Stimulated activated CD4-positive, alpha-beta T cell treated with anti-CD3 and anti-CD28 coated beads, Interleukin-1b, Interleukin-23, amount 100 ng/mL, for 24 hours (primary cell): ENCODE measurements at regions not wholly inside any gene's neighbourhood (a gene's known extent, or its start where the extent isn't known, plus 50 kb on each side); places are given as distances from the start of the nearest gene placed in this dataset.

ENCODE experiments used
- DNase-seq, 4 experiments: peaks; one replicate each; pipeline ENCODE4 v3.0.0-alpha.2; 2020; ENCODE audit warnings: low read depth in 4 of 4, low spot score in 1 of 4

DNA sequence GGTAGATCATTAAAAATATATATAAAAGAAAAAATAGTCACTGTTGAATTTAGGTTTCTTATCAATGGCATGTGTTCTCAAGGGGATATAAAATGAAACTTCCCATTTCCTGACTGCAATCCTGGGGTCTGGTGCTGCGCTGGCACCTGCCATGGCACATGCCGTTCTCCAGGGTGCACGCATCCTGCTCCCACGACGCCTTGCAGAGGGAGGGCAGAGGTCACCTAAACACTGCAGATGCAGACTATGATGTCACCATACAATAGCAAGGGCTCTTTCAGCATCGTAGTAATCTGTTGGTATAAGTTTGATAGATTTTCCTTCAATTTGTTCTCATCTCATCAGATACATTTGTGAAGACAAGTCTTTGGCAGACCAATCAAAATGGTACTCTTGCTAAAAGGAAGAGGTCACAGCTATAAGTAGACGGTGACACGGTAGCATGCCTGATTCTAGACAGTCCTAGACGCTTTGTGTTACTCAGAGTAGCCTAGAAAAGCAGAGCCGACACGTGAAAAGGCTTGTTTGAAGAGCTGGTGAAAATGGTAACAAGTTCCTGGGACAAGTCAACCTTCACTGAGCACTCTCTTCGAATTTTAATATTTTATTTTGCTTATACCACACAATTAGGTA, 761.4 kb downstream of the DCDC2C start:
- no peak for DNase-seq

DNA sequence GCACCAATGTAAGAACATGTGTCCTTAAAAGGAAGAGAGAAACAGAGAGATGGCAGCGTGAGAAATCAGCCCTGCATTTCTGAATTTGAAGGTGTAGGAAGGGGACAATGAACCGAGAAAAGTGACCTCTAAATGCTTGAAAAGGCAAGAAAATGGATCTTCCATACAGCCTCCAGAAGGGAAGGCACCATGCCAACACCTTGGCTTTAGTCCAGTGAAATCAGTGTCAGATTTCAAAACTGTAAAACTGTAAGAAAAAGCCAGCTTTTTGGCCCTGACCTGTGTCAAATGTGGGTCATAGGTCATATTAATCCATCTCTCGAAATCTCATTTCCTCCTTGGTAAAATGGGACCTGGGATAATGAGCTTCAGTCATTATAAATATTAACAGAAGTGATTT, 762.3 kb downstream of the DCDC2C start:
- DNase-seq, result no peak

DNA sequence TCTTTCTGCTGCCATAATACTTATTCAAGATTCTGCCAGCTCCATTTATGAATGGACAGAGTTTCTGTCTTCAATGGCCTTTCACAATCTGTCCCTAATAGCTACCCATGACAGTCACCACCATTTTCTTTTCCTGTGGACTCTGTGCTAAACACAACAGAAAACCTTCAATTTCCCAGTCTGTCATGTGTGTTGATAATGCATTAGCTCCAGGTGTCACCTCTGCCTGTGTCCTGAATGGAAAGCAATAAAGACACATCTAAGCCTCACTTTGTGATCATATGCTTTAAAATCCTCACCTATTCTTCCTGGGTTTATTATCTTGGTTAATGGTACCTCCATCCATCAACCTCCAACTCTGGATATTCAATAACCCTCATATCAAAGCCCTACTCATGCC, 772.2 kb downstream of the DCDC2C start:
- no peak for DNase-seq

DNA sequence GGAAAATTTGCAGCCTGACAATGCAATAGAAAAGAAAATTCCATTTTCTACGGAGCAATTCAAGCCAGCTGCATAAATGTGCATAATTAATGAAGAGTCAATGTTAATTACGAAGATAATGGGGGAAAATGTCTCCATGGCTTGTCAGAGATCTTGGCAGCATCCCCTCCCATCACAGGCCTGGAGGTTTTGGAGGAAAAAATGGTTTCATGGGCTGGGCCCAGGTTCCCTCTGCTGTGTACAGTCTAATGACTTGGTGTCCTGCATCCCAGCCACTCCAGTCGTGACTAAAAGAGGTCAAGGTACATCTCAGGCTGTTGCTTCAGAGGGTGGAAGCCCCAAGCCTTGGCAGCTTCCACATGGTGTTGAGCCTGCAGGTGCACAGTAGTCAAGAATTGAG, 779.7 kb downstream of the DCDC2C start:
- DNase-seq, result no peak

DNA sequence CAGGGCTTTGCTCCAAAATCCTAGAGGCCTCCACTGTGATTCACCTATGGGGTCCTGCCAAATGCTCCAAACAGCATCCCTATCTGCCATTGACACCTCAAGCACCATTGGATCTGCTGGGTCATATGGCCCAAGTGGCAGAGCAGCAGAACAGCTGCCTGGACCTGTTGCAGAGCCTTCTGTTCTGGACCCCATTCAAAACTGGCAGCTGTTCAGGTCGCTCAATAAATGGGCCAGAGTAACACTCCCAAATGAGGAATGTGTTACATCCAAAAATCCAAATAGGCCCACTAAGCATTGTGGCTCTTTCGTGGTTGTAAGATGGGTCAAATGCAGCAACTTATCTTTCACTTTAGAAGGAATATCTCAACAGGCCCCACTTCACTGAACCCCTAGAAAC, 783.6 kb downstream of the DCDC2C start:
- DNase-seq, result no peak

DNA sequence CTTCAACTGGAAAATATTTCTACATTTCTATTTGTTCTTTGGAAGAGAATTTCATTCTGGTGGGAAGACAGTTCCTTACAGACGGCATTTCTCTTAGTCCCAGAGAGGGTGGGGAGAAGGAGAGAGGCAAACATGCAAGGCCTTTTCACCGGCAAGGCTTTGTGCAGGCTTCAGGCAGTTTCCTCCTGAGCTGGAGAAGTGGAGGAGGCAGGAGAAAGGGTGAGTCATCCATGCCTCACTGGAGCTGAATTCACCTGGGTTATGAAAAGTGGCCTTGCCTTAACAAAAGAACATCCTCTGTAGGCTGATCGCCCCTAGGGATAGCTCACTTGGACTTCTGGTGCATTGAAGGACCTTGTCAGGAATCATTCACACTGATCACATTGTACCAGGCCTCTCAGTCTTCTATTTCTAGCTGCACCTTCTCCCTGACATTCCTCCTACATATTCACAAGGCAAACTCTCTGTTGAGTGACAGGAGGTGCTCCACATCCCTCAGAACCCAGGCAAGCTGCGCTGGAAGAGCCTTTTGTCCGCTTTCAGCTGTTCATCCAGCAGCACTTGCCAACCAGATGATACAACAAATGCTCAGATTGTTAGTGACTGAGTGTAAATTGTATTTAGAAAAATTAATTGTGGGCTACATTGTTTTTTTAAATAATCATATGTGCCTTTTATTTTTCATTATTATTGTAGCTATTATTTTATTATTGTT, 796.1 kb downstream of the DCDC2C start:
- DNase-seq, result no peak

DNA sequence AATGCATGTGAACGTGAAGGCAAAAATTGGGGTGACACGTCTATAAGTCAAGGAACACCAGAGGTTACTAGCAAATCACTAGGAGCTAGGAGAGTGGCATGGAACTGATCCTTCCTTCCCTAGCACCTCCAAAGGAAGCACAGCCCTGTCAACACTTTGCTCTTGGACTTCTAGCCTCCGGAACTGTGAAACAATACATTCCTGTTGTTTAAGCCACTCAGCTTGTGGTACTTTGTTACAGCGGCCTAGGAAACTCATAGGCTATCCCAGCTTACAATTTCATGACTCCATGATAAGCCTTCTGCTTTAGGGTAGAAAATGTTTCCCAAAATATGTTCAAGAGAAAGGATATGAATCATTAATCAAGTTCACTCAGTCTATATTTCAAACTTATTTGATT, 798.1 kb downstream of the DCDC2C start:
- no peak for DNase-seq

DNA sequence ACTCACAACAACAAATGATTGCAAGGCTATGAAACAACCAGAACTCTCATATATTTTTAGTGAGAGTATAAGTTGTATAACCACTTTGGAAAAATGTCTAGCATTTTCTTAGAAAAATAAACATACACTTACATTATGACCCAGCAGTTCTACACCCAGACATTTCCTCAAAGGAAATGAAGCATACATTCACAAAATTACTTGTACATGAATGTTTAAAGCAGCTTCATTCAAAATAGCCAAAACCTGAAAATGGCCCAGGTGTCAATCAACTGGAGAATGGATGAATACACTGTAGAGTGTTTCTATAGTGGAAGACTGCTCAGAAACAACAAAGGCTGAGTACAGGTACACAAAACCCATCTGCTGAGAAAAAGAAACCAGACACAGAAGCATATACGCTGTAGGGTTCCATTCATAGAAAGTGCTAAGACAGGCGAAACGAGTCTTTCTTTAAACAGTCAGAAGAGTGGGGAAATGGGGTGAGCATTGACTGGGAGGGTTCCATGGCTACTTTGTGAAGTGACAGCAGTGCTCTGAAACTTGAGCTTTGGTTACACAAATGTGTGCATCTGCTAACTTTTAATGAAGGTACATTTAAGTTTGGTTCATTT, 799.0 kb downstream of the DCDC2C start:
- no peak for DNase-seq

DNA sequence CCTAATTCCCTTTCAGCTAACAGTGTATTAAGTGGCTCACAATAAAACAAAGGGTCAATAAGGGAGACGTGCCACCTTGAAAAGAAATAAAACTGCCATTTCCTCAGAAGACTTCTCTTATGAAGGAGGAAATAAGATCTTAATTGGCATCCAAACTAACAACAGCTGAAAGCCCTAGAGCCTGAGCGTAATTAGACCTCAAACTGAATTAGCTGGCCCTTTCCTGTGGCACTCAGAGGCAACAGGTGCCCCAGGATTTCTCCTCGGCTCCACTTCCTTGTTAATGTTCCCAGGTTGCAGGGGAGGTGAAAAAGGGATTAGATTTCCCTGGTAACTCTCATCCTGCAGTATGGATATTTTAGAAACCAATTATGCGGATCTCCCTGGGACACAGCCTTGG, 804.3 kb downstream of the DCDC2C start:
- DNase-seq, result no peak

DNA sequence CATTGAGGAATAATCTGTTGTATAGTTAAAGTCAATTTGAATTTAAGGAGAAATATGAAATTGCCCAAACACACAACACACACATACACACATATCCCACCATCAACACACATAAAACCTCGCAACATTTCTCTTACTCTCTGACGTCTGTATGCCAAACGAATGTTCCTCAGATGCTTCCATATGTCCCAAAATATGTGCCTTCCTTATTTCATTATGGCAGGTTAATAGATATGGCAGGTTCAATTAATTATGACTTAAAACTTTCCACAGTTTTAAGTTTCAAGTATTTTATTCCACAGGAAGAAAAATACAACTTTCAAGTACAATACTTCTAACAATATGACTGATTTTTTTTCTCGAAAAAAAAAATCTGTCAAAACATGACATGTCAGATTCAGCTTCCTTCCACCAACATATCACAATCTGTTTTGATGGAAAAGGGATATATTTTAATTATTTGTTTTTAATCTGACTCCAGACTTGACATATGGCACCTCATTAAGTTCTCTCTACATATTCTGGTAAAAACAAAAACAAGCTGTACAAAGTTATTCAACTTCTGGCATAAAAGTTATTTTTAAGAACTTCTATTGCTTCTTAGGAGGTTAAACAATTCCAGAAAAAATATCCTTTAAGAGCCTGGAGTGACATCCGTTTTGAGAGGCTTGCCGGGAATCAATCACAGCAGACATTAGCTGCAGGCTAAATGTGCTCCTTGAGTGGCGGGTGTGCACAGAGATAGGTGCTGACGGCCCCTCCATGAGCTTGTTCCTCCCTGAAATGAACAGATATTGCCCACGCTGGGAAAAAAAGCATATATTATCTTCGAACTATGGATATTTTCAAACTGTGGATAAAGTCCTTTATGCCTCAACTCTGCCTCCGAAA, 812.7 kb downstream of the DCDC2C start:
- no peak for DNase-seq

DNA sequence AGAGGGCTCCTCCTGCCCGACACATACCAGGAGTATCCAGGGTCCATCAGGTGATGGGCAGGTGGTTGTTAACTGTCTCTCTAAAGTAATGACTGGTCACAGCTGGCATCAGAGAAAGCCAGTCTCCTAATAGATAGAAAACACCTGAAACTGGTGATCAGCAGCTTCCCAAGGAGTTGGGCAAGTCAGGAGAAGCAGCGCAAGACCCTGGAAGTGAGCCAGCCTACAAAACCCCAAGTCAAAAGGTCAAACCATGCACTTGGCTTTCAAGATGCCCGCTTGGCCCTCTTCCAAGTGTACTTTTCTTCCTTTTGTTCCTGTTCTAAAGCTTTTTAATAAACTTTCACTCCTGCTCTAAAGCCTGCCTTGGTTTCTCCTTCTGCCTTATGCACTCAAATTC, 815.2 kb downstream of the DCDC2C start:
- DNase-seq, result no peak

DNA sequence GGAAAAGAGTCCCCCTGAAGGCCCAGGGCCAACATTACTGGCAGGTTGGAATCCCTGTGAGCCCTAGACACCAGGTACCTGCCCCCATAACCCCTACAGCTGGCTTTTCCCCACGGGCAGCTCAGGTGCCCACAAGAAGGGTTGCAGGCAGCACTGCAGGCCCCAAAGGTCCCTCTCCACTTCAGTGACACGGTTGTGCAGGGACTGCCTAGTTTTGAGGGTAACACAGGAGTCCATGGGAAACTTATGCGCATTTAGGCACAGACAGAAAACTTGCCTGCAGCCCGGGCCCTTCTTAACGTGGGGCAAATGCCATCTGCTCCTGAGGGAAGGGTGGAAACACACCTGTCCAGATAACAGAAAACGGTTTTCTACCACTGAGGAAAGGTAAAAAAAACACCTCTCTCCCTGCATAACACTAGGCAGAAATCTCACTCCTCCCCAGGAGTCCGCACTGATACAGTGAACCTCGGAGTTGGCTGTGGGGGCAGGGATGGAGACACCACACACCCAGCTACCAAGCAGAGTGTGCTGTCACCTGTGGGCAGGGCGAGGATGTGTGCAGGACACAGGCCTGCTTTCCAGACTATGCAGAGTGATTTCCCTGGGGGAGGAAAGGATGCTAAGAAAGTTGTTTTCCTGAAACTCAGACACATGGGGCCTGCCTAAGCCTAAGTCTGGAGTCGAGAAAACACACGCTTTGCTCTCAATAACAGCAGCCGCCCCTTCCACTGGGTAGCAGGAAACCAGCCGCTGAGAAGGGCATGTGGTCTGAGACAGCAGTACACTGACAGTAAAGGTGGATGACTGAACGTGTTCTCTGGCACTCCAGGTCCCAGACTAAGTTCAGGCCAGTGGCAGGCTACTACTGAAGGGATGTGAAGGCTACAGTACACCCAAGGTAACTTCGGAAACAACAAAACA, 819.4 kb downstream of the DCDC2C start:
- no peak for DNase-seq

DNA sequence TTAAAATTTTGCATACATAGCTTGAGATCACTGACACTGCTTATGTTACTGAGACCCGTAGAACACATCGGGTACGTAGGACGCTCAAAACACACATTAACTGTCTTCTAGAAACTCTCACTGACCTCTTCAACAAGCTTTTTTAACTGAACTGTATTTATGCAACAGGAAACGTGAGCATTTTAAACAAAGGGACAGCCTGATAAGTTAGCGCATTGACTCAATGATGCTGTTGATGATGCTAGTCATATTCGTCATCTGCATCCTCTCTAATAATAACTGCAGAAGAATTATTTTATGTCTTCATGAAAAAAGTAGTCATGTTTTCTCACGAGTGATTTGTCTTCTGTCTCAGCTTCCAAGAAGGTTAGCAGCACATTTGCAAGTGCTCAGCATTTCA, 824.0 kb downstream of the DCDC2C start:
- DNase-seq, result no peak

DNA sequence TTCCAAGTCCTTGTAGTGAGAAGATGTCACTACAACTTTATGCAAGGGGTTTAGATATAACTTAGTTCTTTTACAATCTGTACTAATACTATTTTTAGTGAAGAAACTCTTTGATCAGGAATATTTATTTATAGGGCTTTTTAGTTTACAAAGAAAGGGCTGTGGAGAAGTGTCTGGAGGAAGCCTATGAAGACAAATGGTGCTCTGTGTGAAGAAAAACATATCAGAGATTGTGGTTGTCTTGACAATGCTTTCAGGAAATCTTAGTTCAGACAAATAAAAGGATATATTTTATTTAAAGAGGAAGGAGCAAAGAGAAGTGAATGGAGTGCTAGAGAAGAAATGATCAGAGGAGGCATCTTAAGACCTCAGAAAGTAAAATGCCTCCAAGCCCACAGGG, 824.9 kb downstream of the DCDC2C start:
- DNase-seq, result no peak

DNA sequence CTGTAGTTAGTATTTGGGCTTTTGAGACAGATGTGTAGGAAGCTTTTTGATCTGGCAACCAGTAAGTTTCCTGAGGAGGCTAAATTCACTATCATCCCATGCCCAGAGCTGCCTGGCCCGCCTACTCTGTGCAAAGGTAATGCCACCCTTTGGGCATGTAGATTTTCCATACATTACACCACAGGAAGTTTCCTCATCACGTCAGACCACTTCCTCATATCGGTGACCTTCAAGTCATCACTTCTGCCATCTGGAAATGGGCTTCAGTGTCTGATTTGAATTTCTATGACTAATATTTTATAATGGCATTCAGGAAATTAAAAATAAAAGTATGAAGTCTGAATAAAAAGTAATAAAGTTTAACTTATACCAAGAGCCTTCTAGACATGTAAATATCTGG, 825.4 kb downstream of the DCDC2C start:
- no peak for DNase-seq

DNA sequence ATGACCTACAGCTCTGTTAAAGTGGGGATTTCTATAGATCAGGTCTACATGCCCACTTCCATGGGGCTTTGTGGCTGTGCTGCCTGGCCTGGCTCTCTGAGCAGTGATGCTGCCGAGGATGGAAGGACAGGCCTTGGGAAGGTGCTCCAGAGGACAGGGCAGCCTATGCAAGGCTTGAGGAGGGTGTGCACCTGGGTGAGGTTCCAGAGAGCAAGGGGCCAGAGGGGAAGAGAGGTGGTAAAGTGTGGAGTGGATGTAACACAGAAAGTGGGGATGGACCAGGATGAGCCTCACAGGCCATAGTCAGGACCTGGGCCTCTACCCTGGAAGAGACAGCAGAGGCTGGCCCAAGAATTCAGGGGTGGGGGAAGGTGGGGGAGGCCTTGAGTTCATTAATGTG, 826.4 kb downstream of the DCDC2C start:
- no peak for DNase-seq

DNA sequence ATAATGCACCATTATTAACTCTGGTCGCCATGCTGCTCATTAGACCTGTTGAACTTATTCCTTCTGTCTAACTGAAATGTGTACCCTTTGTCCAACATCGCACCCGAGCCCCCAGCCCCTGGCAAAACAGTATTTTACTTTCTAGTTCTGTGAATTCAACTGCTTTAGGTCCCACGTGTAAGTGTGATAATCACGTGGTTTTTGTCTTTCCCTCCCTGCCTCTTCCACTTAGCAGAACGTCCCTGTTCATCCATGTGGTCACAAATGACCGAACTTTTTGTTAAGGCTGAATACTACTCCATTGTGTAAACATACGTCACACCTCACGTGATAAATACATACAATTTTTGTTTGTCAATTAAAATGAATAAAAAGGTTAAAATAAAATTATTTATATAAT, 826.9 kb downstream of the DCDC2C start:
- no peak for DNase-seq

DNA sequence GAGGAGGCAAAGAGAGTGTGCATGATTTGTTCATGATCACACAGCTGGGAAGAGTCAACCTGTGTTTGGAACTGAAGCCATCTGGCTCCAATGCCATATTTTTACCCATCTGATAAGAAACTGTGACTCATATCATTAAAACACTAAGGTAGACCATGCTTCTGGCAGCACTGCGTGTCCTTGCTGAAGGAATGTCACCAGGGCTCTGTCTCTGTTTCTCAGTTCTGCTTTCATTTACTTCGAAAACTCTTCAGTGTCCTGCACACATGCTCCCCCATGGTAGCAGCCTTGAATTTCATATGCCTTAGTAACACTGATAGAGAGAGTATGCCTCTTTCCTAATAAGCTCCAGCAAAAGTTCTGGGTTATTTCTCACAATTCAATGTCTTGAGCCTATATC, 830.4 kb downstream of the DCDC2C start:
- DNase-seq, result no peak

DNA sequence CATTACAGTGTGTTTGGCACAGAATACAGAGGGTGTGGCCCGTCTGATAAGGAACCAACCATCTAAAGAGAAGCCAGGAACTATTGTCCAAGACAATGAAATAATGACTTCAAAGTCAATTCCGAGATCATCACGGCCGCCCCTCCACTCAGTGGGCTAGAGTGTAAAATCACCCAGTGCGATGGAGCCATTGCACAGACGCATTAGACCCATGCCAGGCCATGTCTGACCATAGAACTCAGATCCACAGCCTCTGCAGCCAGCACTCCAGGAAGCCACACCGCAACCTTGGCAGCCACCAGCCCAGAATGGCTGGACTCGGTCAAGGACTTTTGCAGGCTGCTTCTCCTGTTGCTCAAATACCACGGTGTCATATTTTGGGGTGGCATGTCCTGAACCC, 835.7 kb downstream of the DCDC2C start:
- DNase-seq, result no peak

DNA sequence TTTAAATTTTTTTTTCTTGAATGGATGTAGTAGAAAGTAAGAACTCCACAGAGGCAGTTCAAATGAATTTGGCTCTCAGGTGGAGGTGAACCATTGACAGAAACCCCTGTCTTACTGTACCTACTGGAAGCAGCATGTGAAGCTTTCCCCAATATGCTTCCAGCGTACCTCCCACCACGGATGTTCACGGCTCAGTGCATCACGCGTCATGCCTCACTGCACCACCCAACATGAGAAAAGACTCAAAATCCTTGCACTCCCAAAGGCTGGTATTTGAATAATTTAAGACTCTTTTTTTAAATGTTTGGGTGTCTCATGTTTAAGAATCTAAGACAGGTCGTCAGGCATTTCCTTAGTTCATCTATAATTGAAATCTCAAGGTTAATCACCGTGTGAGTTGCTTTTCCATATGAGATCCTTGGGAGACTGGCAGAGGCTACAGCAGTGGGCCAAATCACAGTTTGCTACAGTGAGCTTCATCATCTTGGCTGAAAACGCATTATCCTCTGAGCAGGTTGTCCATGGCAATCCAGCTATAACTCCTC, 846.4 kb downstream of the DCDC2C start:
- no peak for DNase-seq
